ENCODE measurements at regions not wholly inside any gene's neighbourhood (a gene's known extent, or its start where the extent isn't known, plus 50 kb on each side); places are given as distances from the start of the nearest gene placed in this dataset.

DNA sequence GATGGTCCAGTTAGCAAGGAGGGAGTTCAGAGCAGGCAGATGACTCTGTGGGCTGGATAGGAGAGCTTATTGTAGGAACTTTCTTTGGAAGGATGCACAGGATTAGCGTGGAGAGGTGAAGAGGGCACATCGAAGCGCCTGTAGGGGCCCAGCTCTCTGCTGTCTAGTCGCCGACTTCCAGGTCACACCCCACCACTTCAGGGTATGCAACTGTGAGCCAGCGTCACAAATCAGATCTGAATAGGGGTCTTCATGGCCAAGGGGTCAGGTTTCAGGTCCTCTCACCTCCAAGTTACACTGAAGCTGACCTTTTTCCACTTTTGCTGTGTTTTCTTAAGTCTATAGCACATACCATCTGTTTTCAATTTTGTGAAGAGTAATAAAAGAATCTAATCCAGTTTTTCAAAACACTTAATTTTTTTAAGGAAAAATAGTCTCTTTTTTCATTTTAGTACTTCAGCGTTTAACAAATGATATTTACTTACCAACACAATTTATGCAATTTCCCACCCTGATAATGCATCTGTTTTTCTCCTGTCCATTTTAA, 364.2 kb upstream of the CLINT1 start:
- TF ChIP-seq CTCF (IDR thresholded peaks at IDR 0.05) (no peak), POLR2A (IDR thresholded peaks at IDR 0.05) (no peak)

Measured in thyroid gland (tissue), 4 donors.